C4-2B (cell line): ENCODE measurements at regions not wholly inside any gene's neighbourhood (a gene's known extent, or its start where the extent isn't known, plus 50 kb on each side); places are given as distances from the start of the nearest gene placed in this dataset.

ENCODE experiments used
- CTCF ChIP-seq: fragments of 450-650 bp; conservative IDR thresholded peaks from 2 replicates; pipeline ENCODE4 v1.5.1; 2017; ENCODE audit warnings: mild to moderate bottlenecking
- ZFX ChIP-seq: fragments of 450-650 bp; IDR thresholded peaks from 2 replicates; pipeline ENCODE4 v1.6.1; 2017

GRCh38 chr1:98179151-98179773 lies 258.4 kb upstream of the DPYD start:
- TF ChIP-seq CTCF (no peak), ZFX (no peak)
